GM23248 (cell line): ENCODE measurements at regions not wholly inside any gene's neighbourhood (a gene's known extent, or its start where the extent isn't known, plus 50 kb on each side); places are given as distances from the start of the nearest gene placed in this dataset.
"Not testable (repeated sequence)": the region's sequence is repeated elsewhere in the genome, so short reads cannot be mapped to it uniquely, and the experiment has no call there.

Experiments used
- DNase-seq: peaks from one replicate; pipeline ENCODE4 v3.0.0-alpha.2; 2015
- H2AFZ ChIP-seq: fragments of 200-600 bp; sonication (generic); 2 replicates; pipeline ENCODE4 v1.6.1; 2016; ENCODE audit warnings: antibody characterized with exemption
- H3F3A ChIP-seq: fragments of 200-600 bp; sonication (generic); 2 replicates; pipeline ENCODE4 v1.6.1; 2016; ENCODE audit warnings: mild to moderate bottlenecking, antibody characterized with exemption, mixed run types; ENCODE audit not compliant: insufficient read depth
- H3K27ac ChIP-seq: fragments of 200-600 bp; sonication (generic); 2 replicates; pipeline ENCODE4 v1.5.1; 2016; ENCODE audit warnings: mild to moderate bottlenecking
- H3K27me3 ChIP-seq: fragments of 200-600 bp; sonication (generic); replicated peaks from 2 replicates; pipeline ENCODE4 v1.6.1; 2016; ENCODE audit warnings: mild to moderate bottlenecking; ENCODE audit not compliant: insufficient read depth
- H3K36me3 ChIP-seq: fragments of 200-600 bp; sonication (generic); 2 replicates; pipeline ENCODE4 v1.6.1; 2016; ENCODE audit warnings: low read depth, mild to moderate bottlenecking
- H3K4me1 ChIP-seq: fragments of 200-600 bp; sonication (generic); 2 replicates; pipeline ENCODE4 v1.6.1; 2016; ENCODE audit warnings: mild to moderate bottlenecking; ENCODE audit not compliant: insufficient read depth
- H3K4me2 ChIP-seq: fragments of 200-600 bp; sonication (generic); one replicate; pipeline ENCODE4 v1.6.1; 2016; ENCODE audit warnings: mild to moderate bottlenecking; ENCODE audit not compliant: unreplicated experiment
- H3K4me3 ChIP-seq: fragments of 200-600 bp; sonication (generic); 2 replicates; pipeline ENCODE4 v1.5.1; 2016; ENCODE audit warnings: mild to moderate bottlenecking
- H3K79me2 ChIP-seq: fragments of 200-600 bp; sonication (generic); 2 replicates; pipeline ENCODE4 v1.6.1; 2016; ENCODE audit warnings: mild to moderate bottlenecking; ENCODE audit not compliant: insufficient read depth
- H3K9ac ChIP-seq: fragments of 200-600 bp; sonication (generic); 2 replicates; pipeline ENCODE4 v1.6.1; 2016; ENCODE audit warnings: mild to moderate bottlenecking
- H3K9me2 ChIP-seq: fragments of 200-600 bp; sonication (generic); 2 replicates; pipeline ENCODE4 v1.6.1; 2016; ENCODE audit warnings: mixed run types, mild to moderate bottlenecking, moderate library complexity; ENCODE audit not compliant: insufficient read depth
- H3K9me3 ChIP-seq: fragments of 200-600 bp; sonication (generic); one replicate; pipeline ENCODE4 v1.6.1; 2017; ENCODE audit warnings: low read depth
- H4K20me1 ChIP-seq: fragments of 200-600 bp; sonication (generic); 2 replicates; pipeline ENCODE4 v1.6.0; 2016; ENCODE audit not compliant: insufficient read depth
- EZH2 ChIP-seq: fragments of 200-600 bp; sonication (generic); IDR thresholded peaks from 2 replicates; pipeline ENCODE4 v1.6.1; 2018; ENCODE audit warnings: antibody characterized with exemption, mild to moderate bottlenecking; ENCODE audit not compliant: insufficient read depth, poor library complexity, severe bottlenecking
- EZH2phosphoT487 ChIP-seq: fragments of 200-600 bp; sonication (generic); IDR thresholded peaks from 2 replicates; pipeline ENCODE4 v1.6.1; 2018; ENCODE audit warnings: antibody characterized with exemption, moderate library complexity, mild to moderate bottlenecking, low read depth; ENCODE audit not compliant: insufficient read depth
- WGBS, 2 experiments: methylation state at CpG; one replicate each; pipeline ENCODE4 v1.1.6; 2015 to 2017; ENCODE audit warnings: low lambda C conversion rate in 2 of 2, low coverage in 1 of 2; ENCODE audit errors: missing lambda C conversion rate in 2 of 2; 5-methylcytosine and 5-hydroxymethylcytosine counted together
- in situ Hi-C: fragments of 300-500 bp; cut with MboI; formaldehyde crosslinking; loops from 2 replicates; pipeline ENCODE4 v1.15.0; 2020

GRCh38 chr19:34044021-34044420 is 128.3 kb upstream of the LSM14A start:
- Histone ChIP-seq H2AFZ (no peak overlapping the region), H3K4me3 (no peak overlapping the region), H3K9me2 (no peaks in the 10 kb centered on the region), H3K79me2 (no peaks in the 10 kb centered on the region), H3K9ac (no peak overlapping the region), H3K27ac (no peak overlapping the region), H3K27me3 (0 out of 2 replicates have a peak, but pooled peaks cover 6% of the 10 kb centered on the region), H3K4me1 (no peaks in the 10 kb centered on the region), H4K20me1 (no peaks in the 10 kb centered on the region), H3K36me3 (no peaks in the 10 kb centered on the region), H3K4me2 (no peak overlapping the region), H3F3A (no peaks in the 10 kb centered on the region), H3K9me3 (no peaks in the 10 kb centered on the region)
- TF ChIP-seq EZH2: no peak
- TF ChIP-seq EZH2phosphoT487: no peak
- DNase-seq: no peak
- 0 to 22% methylated on average over 2 of the region's 2 CpGs for WGBS, 2 experiments
- in situ Hi-C loops: no loop called here

DNA sequence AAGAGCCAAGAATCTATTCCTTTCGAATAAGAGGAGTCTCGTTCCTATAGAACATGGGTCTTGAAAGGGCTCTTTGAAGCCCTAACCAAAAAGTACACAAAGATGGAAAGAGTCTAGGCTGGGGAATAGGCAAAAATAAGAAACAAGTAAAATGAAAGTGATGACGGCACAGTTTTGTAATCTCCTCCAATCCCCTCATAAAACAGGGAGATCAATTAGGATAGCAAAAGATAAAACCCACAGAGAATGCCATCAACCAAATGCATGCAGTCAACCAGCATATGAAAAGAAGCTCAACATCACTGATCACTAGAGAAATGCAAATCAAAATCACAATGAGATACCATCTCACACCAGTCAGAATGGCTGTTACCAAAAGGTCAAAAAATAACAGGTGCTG is 122.4 kb upstream of the LSM14A start:
- in situ Hi-C loops: no loop called here
- TF ChIP-seq EZH2phosphoT487 (no peak), EZH2 (no peak)
- no peak overlapping the region for H3K9ac ChIP-seq
- 40% methylated on average over 3 of the region's 3 CpGs for WGBS, 2 experiments
- DNase-seq: no peak
- no peaks in the 10 kb centered on the region for H3K79me2 ChIP-seq
- 0 out of 2 replicates have a peak, but pooled peaks cover 7% of the 10 kb centered on the region for H3K27me3 ChIP-seq
- no peak overlapping the region for H3K27ac ChIP-seq
- H3K36me3 ChIP-seq: no peaks in the 10 kb centered on the region
- no peaks in the 10 kb centered on the region for H3K4me1 ChIP-seq
- no peaks in the 10 kb centered on the region for H3F3A ChIP-seq
- H2AFZ ChIP-seq: no peak overlapping the region
- H3K9me3 ChIP-seq: no peaks in the 10 kb centered on the region
- no peaks in the 10 kb centered on the region for H4K20me1 ChIP-seq
- H3K9me2 ChIP-seq: no peaks in the 10 kb centered on the region
- H3K4me3 ChIP-seq: no peak overlapping the region
- H3K4me2 ChIP-seq: no peak overlapping the region

- H4K20me1 ChIP-seq, H3K9ac ChIP-seq, H3K4me3 ChIP-seq, H3K27ac ChIP-seq, H2AFZ ChIP-seq, H3K9me3 ChIP-seq, H3K36me3 ChIP-seq, H3K27me3 ChIP-seq, DNase-seq, H3K4me2 ChIP-seq, H3K79me2 ChIP-seq, in situ Hi-C loops, H3K9me2 ChIP-seq, H3F3A ChIP-seq, H3K4me1 ChIP-seq: not testable (repeated sequence)
- 13 to 15% methylated on average over 3 of the region's 3 CpGs for WGBS, 2 experiments
These were observed 121.9 kb upstream of the LSM14A start for GRCh38 chr19:34050430-34050829.

DNA sequence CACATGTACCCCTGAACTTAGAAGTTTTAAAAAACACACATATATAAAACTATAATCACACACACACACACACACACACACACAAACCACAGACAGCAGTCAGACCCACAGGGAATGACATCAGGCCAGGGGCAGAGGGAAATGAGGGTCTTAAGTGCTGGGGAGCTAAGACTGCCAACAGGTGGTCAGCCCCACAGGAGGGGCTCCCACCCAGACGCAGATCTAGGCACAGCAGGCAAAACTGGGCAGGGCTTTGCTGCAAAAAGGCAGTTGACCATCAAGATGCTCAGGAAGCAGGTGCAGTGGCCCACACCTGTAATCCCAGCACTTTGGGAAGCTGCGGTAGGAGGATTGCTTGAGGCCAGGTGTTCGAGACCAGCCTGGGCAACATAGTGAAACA is 121.0 kb upstream of the LSM14A start:
- Histone ChIP-seq H3K9ac (no peak overlapping the region), H3K27ac (no peak overlapping the region), H3K9me3 (no peaks in the 10 kb centered on the region), H3K79me2 (no peaks in the 10 kb centered on the region), H3K9me2 (no peaks in the 10 kb centered on the region), H3K4me3 (no peak overlapping the region), H3F3A (no peaks in the 10 kb centered on the region), H3K36me3 (no peaks in the 10 kb centered on the region), H3K27me3 (0 out of 2 replicates have a peak, but pooled peaks cover 7% of the 10 kb centered on the region), H3K4me1 (no peaks in the 10 kb centered on the region), H2AFZ (no peak overlapping the region), H4K20me1 (no peaks in the 10 kb centered on the region), H3K4me2 (no peak overlapping the region)
- in situ Hi-C loops: no loop called here
- TF ChIP-seq EZH2phosphoT487 (no peak), EZH2 (no peak)
- DNase-seq: no peak
- WGBS, 2 experiments: 39% methylated on average over 3 of the region's 3 CpGs

GRCh38 chr19:34057155-34057554 is 115.1 kb upstream of the LSM14A start:
- H3K27ac ChIP-seq: no peak overlapping the region
- no peaks in the 10 kb centered on the region for H4K20me1 ChIP-seq
- H3K4me2 ChIP-seq: no peak overlapping the region
- DNase-seq: no peak
- no peaks in the 10 kb centered on the region for H3F3A ChIP-seq
- TF ChIP-seq EZH2 (no peak), EZH2phosphoT487 (no peak)
- no peaks in the 10 kb centered on the region for H3K9me2 ChIP-seq
- in situ Hi-C loops: no loop called here
- H3K27me3 ChIP-seq: peaks cover 2% of the 10 kb centered on the region; the same call in 1 of the 2 replicates
- no peaks in the 10 kb centered on the region for H3K4me1 ChIP-seq
- WGBS, 2 experiments: 0% methylated on average over 1 of the region's 1 CpG
- H3K79me2 ChIP-seq: no peaks in the 10 kb centered on the region
- H3K4me3 ChIP-seq: no peak overlapping the region
- no peaks in the 10 kb centered on the region for H3K9me3 ChIP-seq
- H3K36me3 ChIP-seq: no peaks in the 10 kb centered on the region
- no peak overlapping the region for H2AFZ ChIP-seq
- H3K9ac ChIP-seq: no peak overlapping the region
